ENCODE measurements at regions not wholly inside any gene's neighbourhood (a gene's known extent, or its start where the extent isn't known, plus 50 kb on each side); places are given as distances from the start of the nearest gene placed in this dataset.
"Not testable (repeated sequence)": the region's sequence is repeated elsewhere in the genome, so short reads cannot be mapped to it uniquely, and the experiment has no call there.

DNA sequence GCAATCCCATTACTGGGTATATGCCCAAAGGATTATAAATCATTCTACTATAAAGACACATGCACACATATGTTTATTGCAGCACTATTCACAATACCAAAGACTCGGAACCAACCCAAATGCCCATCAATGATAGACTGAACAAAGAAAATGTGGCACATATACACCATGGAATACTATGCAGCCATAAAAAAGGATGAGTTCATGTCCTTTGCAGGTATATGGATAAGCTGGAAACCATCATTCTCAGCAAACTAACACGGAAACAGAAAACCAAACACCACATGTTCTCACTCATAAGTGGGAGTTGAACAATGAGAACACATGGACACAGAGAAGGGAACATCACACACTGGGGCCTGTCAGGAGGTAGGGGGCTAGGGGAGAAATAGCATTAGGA, 235.7 kb downstream of the PTN start:
- DNase-seq: not testable (repeated sequence)

DNA sequence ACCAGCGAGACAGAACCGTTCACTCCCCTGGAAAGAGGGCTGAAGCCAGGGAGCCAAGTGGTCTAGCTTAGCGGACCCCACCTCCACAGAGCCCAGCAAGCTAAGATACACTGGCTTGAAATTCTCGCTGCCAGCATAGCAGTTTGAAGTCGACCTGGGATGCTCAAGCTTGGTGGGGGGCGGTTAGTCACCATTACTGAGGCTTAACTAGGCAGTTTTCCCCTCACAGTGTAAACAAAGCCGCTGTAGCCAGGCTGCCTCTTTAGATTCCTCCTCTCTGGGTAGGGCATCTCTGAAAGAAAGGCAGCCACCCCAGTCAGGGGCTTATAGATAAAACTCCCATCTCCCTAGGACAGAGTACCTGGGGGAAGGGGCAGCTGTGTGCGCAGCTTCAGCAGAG, 235.1 kb downstream of the CHRM2 start:
- not testable (repeated sequence) for DNase-seq

DNA sequence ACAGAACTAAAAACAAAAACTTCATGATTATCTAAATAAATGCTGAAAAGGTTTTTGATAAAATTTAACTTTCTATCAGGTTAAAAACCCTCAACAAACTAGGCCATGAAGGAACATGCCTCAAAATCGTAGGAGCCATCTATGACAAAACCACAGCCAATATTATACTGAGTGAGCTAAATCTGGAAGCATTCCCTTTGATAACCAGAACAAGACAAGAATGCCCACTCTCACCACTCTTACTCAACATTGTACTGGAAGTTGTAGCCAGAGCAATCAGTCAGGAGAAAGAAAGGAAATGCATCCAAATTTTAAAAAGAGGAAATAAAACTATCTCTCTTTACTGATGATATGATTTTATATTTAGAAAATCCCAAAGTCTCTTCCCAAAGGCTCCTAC, 228.7 kb downstream of the CHRM2 start:
- DNase-seq: no peak

- DNase-seq: no peak
Measured at GRCh38 chr7:137096607-137097006, 228.2 kb downstream of the CHRM2 start.

DNA sequence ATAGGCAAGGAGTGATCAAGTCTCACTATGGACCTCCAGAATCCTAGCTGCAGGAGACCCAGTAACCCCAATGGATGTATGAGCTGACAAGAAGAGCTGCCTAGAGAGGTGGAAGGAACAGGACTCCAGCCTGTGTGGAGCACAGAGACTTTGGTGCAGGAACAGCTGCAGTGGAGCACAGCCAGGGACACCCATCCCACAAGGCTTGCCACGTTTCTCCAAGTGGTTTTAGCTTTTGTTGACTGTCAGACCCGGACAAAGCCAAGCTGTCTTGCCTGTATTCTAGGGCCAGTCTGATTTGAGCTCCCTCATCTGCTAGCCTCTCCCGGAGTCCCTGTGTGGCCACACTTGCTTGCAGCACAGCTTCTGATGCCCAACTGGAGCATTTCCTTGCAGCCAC, 224.7 kb downstream of the CHRM2 start:
- DNase-seq: no peak

GRCh38 chr7:137091396-137091795, 222.9 kb downstream of the CHRM2 start:
- DNase-seq: peak in 1 of 2 experiments; percentile 17

GRCh38 chr7:137086896-137087295, 218.4 kb downstream of the CHRM2 start:
- no peak for DNase-seq

DNA sequence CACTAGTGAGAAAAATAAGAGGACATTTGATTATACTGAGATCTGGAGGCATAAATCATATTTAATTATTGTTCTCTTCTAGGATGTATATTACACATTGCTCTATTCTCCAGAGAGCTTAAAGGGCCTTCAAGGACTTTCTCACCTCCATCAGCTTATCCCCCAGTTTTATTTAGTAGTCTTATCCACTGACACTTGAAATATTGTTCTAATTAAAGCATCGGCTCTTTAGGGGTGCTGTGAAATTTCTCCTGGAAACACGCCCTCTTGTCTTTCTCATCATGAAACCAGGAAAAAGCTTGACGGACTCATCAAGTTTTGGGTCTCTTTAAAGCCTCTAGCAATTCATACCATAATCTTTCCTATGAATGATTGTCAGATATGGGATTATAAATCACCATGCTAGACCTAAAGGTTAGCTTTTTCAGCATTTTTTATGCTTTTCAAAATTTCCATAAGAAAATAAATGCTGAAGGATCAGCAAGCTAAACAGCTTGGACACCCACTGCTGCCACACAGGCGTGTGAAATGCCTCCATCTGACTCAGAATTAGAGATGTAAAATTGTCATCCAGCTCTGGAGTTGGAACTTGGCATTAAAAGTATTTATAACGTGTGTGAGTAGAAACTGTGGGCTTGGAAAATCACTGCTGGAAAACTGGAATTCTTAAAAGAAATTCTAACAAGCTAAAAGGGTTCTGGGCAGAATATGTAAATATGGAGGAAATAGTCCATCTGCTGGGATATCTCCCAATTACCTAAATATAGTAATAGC, 216.3 kb downstream of the CHRM2 start:
- DNase-seq: no peak

- DNase-seq: no peak
Measured at GRCh38 chr7:137082391-137082790, 213.9 kb downstream of the CHRM2 start.

GRCh38 chr7:137081321-137082093, 213.1 kb downstream of the CHRM2 start:
- peak in 1 of 2 experiments; percentile 38 for DNase-seq

DNA sequence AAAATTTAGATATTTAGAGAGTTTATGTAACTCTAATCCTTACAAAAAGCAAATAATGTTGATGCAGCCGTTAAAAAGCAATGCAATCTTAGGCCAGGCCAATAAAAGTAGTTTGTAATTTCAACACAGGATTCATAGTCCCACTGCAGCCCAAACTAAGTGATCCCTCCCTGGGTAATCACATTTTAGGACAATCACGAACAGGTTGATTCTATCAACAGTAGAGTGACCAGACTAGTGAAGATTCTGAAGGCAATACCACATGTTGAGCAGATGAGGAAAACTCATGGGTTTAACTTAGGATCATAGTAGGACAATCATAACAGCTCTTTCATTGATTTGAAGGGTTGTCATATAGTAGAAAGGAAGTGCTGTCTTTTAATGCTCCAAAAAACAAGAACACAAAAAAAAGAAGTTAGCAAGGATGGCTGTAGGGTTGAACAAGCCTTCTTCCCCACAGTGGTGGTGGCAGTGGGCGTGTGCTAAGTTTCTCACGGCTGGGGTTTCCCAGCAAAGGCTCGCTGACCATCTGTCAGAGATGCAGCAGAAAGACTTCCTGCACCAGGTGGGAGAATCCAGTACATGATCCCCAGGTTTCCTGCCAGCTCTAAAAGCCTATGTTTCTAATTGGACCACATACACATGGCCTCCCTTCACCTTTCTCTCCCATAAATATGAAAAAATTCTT, 212.2 kb downstream of the CHRM2 start:
- DNase-seq: no peak

GRCh38 chr7:137078781-137079180, 210.3 kb downstream of the CHRM2 start:
- DNase-seq: no peak

GRCh38 chr7:137074391-137075030, 206.1 kb downstream of the CHRM2 start:
- DNase-seq: no peak

- no peak for DNase-seq
Measured at GRCh38 chr7:137073571-137074325, 205.3 kb downstream of the CHRM2 start.
